DMS 273 (cell line): ENCODE measurements at regions not wholly inside any gene's neighbourhood (a gene's known extent, or its start where the extent isn't known, plus 50 kb on each side); places are given as distances from the start of the nearest gene placed in this dataset.

ENCODE experiments used
- DNase-seq: peaks from one replicate; lab custom pipeline; 2025; ENCODE audit not compliant: unreplicated experiment; lab: John Stamatoyannopoulos, UW

GRCh38 chr6:168886964-168887363 is 366.7 kb downstream of the THBS2 start:
- DNase-seq = no peak

GRCh38 chr6:168885751-168886742 is 367.6 kb downstream of the THBS2 start:
- no peak for DNase-seq

- no peak for DNase-seq
Measured at GRCh38 chr6:168885196-168885595, 368.4 kb downstream of the THBS2 start.

GRCh38 chr6:168884646-168885086 is 369.0 kb downstream of the THBS2 start:
- peak; percentile 82 for DNase-seq

- no peak for DNase-seq
Measured at GRCh38 chr6:168884050-168884645, 369.5 kb downstream of the THBS2 start.

- no peak for DNase-seq
Measured at GRCh38 chr6:168883410-168884049, 370.1 kb downstream of the THBS2 start.

- no peak for DNase-seq
Measured at GRCh38 chr6:168880271-168880670, 373.4 kb downstream of the THBS2 start.

GRCh38 chr6:168877821-168878282 is 375.8 kb downstream of the THBS2 start:
- peak; percentile 72 for DNase-seq

- no peak for DNase-seq
Measured at GRCh38 chr6:168876956-168877355, 376.7 kb downstream of the THBS2 start.

- DNase-seq = no peak
Measured at GRCh38 chr6:168875811-168876576, 377.7 kb downstream of the THBS2 start.

GRCh38 chr6:168874637-168875036 is 379.0 kb downstream of the THBS2 start:
- no peak for DNase-seq

- no peak for DNase-seq
Measured at GRCh38 chr6:168873278-168874190, 380.1 kb downstream of the THBS2 start.

GRCh38 chr6:168871642-168872315 is 381.9 kb downstream of the THBS2 start:
- DNase-seq = no peak

- no peak for DNase-seq
Measured at GRCh38 chr6:168870982-168871381, 382.7 kb downstream of the THBS2 start.

GRCh38 chr6:168867247-168868102 is 386.2 kb downstream of the THBS2 start:
- DNase-seq = no peak

GRCh38 chr6:168866534-168866933 is 387.1 kb downstream of the THBS2 start:
- no peak for DNase-seq

GRCh38 chr6:168865522-168865921 is 388.1 kb downstream of the THBS2 start:
- DNase-seq = no peak
